Subcutaneous abdominal adipose tissue (tissue), 5 donors: ENCODE measurements at regions not wholly inside any gene's neighbourhood (a gene's known extent, or its start where the extent isn't known, plus 50 kb on each side); places are given as distances from the start of the nearest gene placed in this dataset.

Experiments used
- H3K27ac ChIP-seq: one replicate; pipeline ENCODE4 v1.7.0; 2013; ENCODE audit warnings: low read depth, mild to moderate bottlenecking, inconsistent platforms, low read length, moderate library complexity
- H3K27me3 ChIP-seq, 5 donors: one replicate each; pipeline ENCODE4 v1.7.0; 2013; ENCODE audit warnings: low read length in 5 of 5, inconsistent platforms in 1 of 5; ENCODE audit not compliant: control insufficient read depth in 5 of 5, insufficient read depth in 4 of 5
- H3K36me3 ChIP-seq, 5 donors: one replicate each; pipeline ENCODE4 v1.7.0; 2013; ENCODE audit warnings: low read length in 5 of 5; ENCODE audit not compliant: control insufficient read depth in 5 of 5, insufficient read depth in 5 of 5
- H3K4me1 ChIP-seq, 5 donors: one replicate each; pipeline ENCODE4 v1.7.0; 2013; ENCODE audit warnings: low read length in 5 of 5, mild to moderate bottlenecking in 3 of 5, moderate library complexity in 1 of 5; ENCODE audit not compliant: control insufficient read depth in 5 of 5, insufficient read depth in 5 of 5
- H3K4me3 ChIP-seq, 5 donors: one replicate each; pipeline ENCODE4 v1.7.0; 2013; ENCODE audit warnings: low read length in 5 of 5, low read depth in 1 of 5
- H3K9ac ChIP-seq, 5 donors: one replicate each; pipeline ENCODE4 v1.7.0; 2013; ENCODE audit warnings: low read length in 5 of 5, mild to moderate bottlenecking in 4 of 5, moderate library complexity in 3 of 5
- H3K9me3 ChIP-seq, 5 donors: one replicate each; pipeline ENCODE4 v1.7.0; 2013; ENCODE audit warnings: low read length in 5 of 5; ENCODE audit not compliant: control insufficient read depth in 5 of 5
- donor health status: healthy.
- donor health status: healthy.
- donor health status: healthy.
- donor health status: healthy.
- donor health status: healthy.

- H3K4me3 ChIP-seq: no peak overlapping the region
- peaks cover 0 to 16% (median 8%) of the 10 kb centered on the region in 5 donors for H3K9me3 ChIP-seq
- H3K27ac ChIP-seq: no peak overlapping the region
- no peaks in the 10 kb centered on the region for H3K27me3 ChIP-seq
- no peaks in the 10 kb centered on the region for H3K36me3 ChIP-seq
- H3K9ac ChIP-seq: no peak overlapping the region
- H3K4me1 ChIP-seq: no peaks in the 10 kb centered on the region
These were observed 305.7 kb downstream of the BLID start for GRCh38 chr11:121810291-121810690.

GRCh38 chr11:121808096-121808495 is 307.9 kb downstream of the BLID start:
- H3K4me3 ChIP-seq: no peak overlapping the region
- no peak overlapping the region for H3K27ac ChIP-seq
- no peak overlapping the region for H3K9ac ChIP-seq
- H3K36me3 ChIP-seq: no peaks in the 10 kb centered on the region
- H3K9me3 ChIP-seq: peaks cover 0 to 16% (median 8%) of the 10 kb centered on the region in 5 donors
- H3K4me1 ChIP-seq: no peaks in the 10 kb centered on the region
- no peaks in the 10 kb centered on the region for H3K27me3 ChIP-seq

GRCh38 chr11:121807051-121807450 is 309.0 kb downstream of the BLID start:
- no peaks in the 10 kb centered on the region for H3K4me1 ChIP-seq
- no peak overlapping the region for H3K9ac ChIP-seq
- H3K27me3 ChIP-seq: no peaks in the 10 kb centered on the region
- no peak overlapping the region for H3K27ac ChIP-seq
- no peaks in the 10 kb centered on the region for H3K36me3 ChIP-seq
- H3K4me3 ChIP-seq: no peak overlapping the region
- peaks cover 0 to 7% (median 0%) of the 10 kb centered on the region in 5 donors for H3K9me3 ChIP-seq

- no peaks in the 10 kb centered on the region for H3K4me1 ChIP-seq
- peaks cover 0 to 6% (median 0%) of the 10 kb centered on the region in 5 donors for H3K9me3 ChIP-seq
- no peak overlapping the region for H3K27ac ChIP-seq
- H3K9ac ChIP-seq: no peak overlapping the region
- H3K36me3 ChIP-seq: no peaks in the 10 kb centered on the region
- no peaks in the 10 kb centered on the region for H3K27me3 ChIP-seq
- H3K4me3 ChIP-seq: no peak overlapping the region
These were observed 313.5 kb downstream of the BLID start for GRCh38 chr11:121802542-121802941.

GRCh38 chr11:121801781-121802180 is 314.2 kb downstream of the BLID start:
- Histone ChIP-seq H3K36me3 (no peaks in the 10 kb centered on the region), H3K27me3 (no peaks in the 10 kb centered on the region), H3K9me3 (peaks cover 0 to 6% (median 0%) of the 10 kb centered on the region in 5 donors), H3K27ac (no peak overlapping the region), H3K4me1 (no peaks in the 10 kb centered on the region), H3K4me3 (no peak overlapping the region), H3K9ac (no peak overlapping the region)

GRCh38 chr11:121801394-121801748 is 314.6 kb downstream of the BLID start:
- Histone ChIP-seq H3K4me1 (no peaks in the 10 kb centered on the region), H3K36me3 (no peaks in the 10 kb centered on the region), H3K9me3 (peaks cover 0 to 6% (median 0%) of the 10 kb centered on the region in 5 donors), H3K9ac (no peak overlapping the region), H3K27ac (no peak overlapping the region), H3K4me3 (no peak overlapping the region), H3K27me3 (no peaks in the 10 kb centered on the region)

GRCh38 chr11:121800731-121801393 is 315.2 kb downstream of the BLID start:
- H3K9ac ChIP-seq: no peak overlapping the region
- H3K27ac ChIP-seq: no peak overlapping the region
- no peaks in the 10 kb centered on the region for H3K4me1 ChIP-seq
- no peaks in the 10 kb centered on the region for H3K27me3 ChIP-seq
- no peak overlapping the region for H3K4me3 ChIP-seq
- peaks cover 0 to 6% (median 0%) of the 10 kb centered on the region in 5 donors for H3K9me3 ChIP-seq
- H3K36me3 ChIP-seq: no peaks in the 10 kb centered on the region

GRCh38 chr11:121800240-121800639 is 315.8 kb downstream of the BLID start:
- Histone ChIP-seq H3K36me3 (no peaks in the 10 kb centered on the region), H3K9ac (no peak overlapping the region), H3K27ac (no peak overlapping the region), H3K27me3 (no peaks in the 10 kb centered on the region), H3K4me3 (no peak overlapping the region), H3K4me1 (no peaks in the 10 kb centered on the region), H3K9me3 (peaks cover 0 to 6% (median 0%) of the 10 kb centered on the region in 5 donors)

- Histone ChIP-seq H3K36me3 (no peaks in the 10 kb centered on the region), H3K4me3 (no peak overlapping the region), H3K4me1 (no peaks in the 10 kb centered on the region), H3K9ac (no peak overlapping the region), H3K27ac (no peak overlapping the region), H3K9me3 (peaks cover 0 to 6% (median 0%) of the 10 kb centered on the region in 5 donors), H3K27me3 (no peaks in the 10 kb centered on the region)
These were observed 318.5 kb downstream of the BLID start for GRCh38 chr11:121797496-121797895.

- Histone ChIP-seq H3K36me3 (no peaks in the 10 kb centered on the region), H3K9me3 (peaks cover 0 to 6% (median 0%) of the 10 kb centered on the region in 5 donors), H3K27me3 (no peaks in the 10 kb centered on the region), H3K4me3 (no peak overlapping the region), H3K27ac (no peak overlapping the region), H3K4me1 (no peaks in the 10 kb centered on the region), H3K9ac (no peak overlapping the region)
These were observed 320.8 kb downstream of the BLID start for GRCh38 chr11:121795174-121795573.
